ENCODE measurements at regions not wholly inside any gene's neighbourhood (a gene's known extent, or its start where the extent isn't known, plus 50 kb on each side); places are given as distances from the start of the nearest gene placed in this dataset.

GRCh38 chr9:91024841-91025240 is 223.2 kb downstream of the SYK start:
- DNase-seq (ENCODE audit: low spot score): no peak

- DNase-seq (ENCODE audit: low spot score): no peak
Measured at GRCh38 chr9:91025856-91026255, 224.2 kb downstream of the SYK start.

GRCh38 chr9:91026266-91026665 is 224.6 kb downstream of the SYK start:
- no peak for DNase-seq (ENCODE audit: low spot score)

GRCh38 chr9:91027005-91027404 is 225.4 kb downstream of the SYK start:
- DNase-seq (ENCODE audit: low spot score): no peak

- no peak for DNase-seq (ENCODE audit: low spot score)
Measured at GRCh38 chr9:91028166-91028827, 226.7 kb downstream of the SYK start.

GRCh38 chr9:91029650-91030361 is 228.2 kb downstream of the SYK start:
- no peak for DNase-seq (ENCODE audit: low spot score)

GRCh38 chr9:91032121-91032531 is 230.5 kb downstream of the SYK start:
- DNase-seq (ENCODE audit: low spot score): no peak

- DNase-seq (ENCODE audit: low spot score): no peak
Measured at GRCh38 chr9:91033270-91033669, 231.7 kb downstream of the SYK start.

- no peak for DNase-seq (ENCODE audit: low spot score)
Measured at GRCh38 chr9:91033797-91034196, 232.2 kb downstream of the SYK start.

GRCh38 chr9:91034521-91034920 is 232.9 kb downstream of the SYK start:
- no peak for DNase-seq (ENCODE audit: low spot score)

- no peak for DNase-seq (ENCODE audit: low spot score)
Measured at GRCh38 chr9:91034976-91035824, 233.6 kb downstream of the SYK start.

GRCh38 chr9:91035825-91036208 is 234.2 kb downstream of the SYK start:
- no peak for DNase-seq (ENCODE audit: low spot score)

GRCh38 chr9:91036356-91036755 is 234.7 kb downstream of the SYK start:
- no peak for DNase-seq (ENCODE audit: low spot score)

GRCh38 chr9:91036826-91037510 is 235.3 kb downstream of the SYK start:
- peak; percentile 78 for DNase-seq (ENCODE audit: low spot score)

GRCh38 chr9:91037511-91038482 is 236.2 kb downstream of the SYK start:
- DNase-seq (ENCODE audit: low spot score): peak; percentile 61

GRCh38 chr9:91038483-91039124 is 237.0 kb downstream of the SYK start:
- no peak for DNase-seq (ENCODE audit: low spot score)

GRCh38 chr9:91039125-91039834 is 237.7 kb downstream of the SYK start:
- DNase-seq (ENCODE audit: low spot score): no peak

- no peak for DNase-seq (ENCODE audit: low spot score)
Measured at GRCh38 chr9:91039835-91040140, 238.2 kb downstream of the SYK start.

GRCh38 chr9:91040371-91041215 is 239.0 kb downstream of the SYK start:
- no peak for DNase-seq (ENCODE audit: low spot score)
